Right renal cortex interstitium (tissue), 3 donors: ENCODE measurements at regions not wholly inside any gene's neighbourhood (a gene's known extent, or its start where the extent isn't known, plus 50 kb on each side); places are given as distances from the start of the nearest gene placed in this dataset.

Experiments
- DNase-seq, 3 donors: peaks; one replicate each; pipeline ENCODE4 v3.0.0-alpha.2; 2013; ENCODE audit warnings: low read depth in 3 of 3, low spot score in 2 of 3

GRCh38 chr2:18154259-18154658 is 275.8 kb downstream of the KCNS3 start:
- no peak for DNase-seq

GRCh38 chr2:18153741-18154140 is 275.3 kb downstream of the KCNS3 start:
- DNase-seq: no peak

GRCh38 chr2:18151237-18151636 is 272.8 kb downstream of the KCNS3 start:
- no peak for DNase-seq

- peak in 2 of 3 donors; percentile 4 to 9 for DNase-seq
Observed at GRCh38 chr2:18149660-18150246, 271.3 kb downstream of the KCNS3 start.

- no peak for DNase-seq
Observed at GRCh38 chr2:18136881-18137475, 258.5 kb downstream of the KCNS3 start.

GRCh38 chr2:18133310-18133709 is 254.8 kb downstream of the KCNS3 start:
- no peak for DNase-seq

- DNase-seq: no peak
Observed at GRCh38 chr2:18132697-18133096, 254.2 kb downstream of the KCNS3 start.

GRCh38 chr2:18131761-18132160 is 253.3 kb downstream of the KCNS3 start:
- no peak for DNase-seq

- DNase-seq: no peak
Observed at GRCh38 chr2:18129348-18129747, 250.9 kb downstream of the KCNS3 start.

- no peak for DNase-seq
Observed at GRCh38 chr2:18125303-18125702, 246.8 kb downstream of the KCNS3 start.

- DNase-seq: no peak
Observed at GRCh38 chr2:18124116-18124835, 245.8 kb downstream of the KCNS3 start.

- DNase-seq: no peak
Observed at GRCh38 chr2:18123577-18123976, 245.1 kb downstream of the KCNS3 start.

- no peak for DNase-seq
Observed at GRCh38 chr2:18123211-18123570, 244.7 kb downstream of the KCNS3 start.

GRCh38 chr2:18122544-18123210 is 244.2 kb downstream of the KCNS3 start:
- no peak for DNase-seq

GRCh38 chr2:18119883-18120282 is 241.4 kb downstream of the KCNS3 start:
- DNase-seq: no peak

- DNase-seq: no peak
Observed at GRCh38 chr2:18118703-18119102, 240.2 kb downstream of the KCNS3 start.

GRCh38 chr2:18117592-18117991 is 239.1 kb downstream of the KCNS3 start:
- DNase-seq: no peak

- no peak for DNase-seq
Observed at GRCh38 chr2:18110222-18110621, 231.8 kb downstream of the KCNS3 start.

GRCh38 chr2:18106841-18107240 is 228.4 kb downstream of the KCNS3 start:
- no peak for DNase-seq

- no peak for DNase-seq
Observed at GRCh38 chr2:18105929-18106328, 227.5 kb downstream of the KCNS3 start.

GRCh38 chr2:18104595-18105224 is 226.2 kb downstream of the KCNS3 start:
- DNase-seq: no peak
